ENCODE measurements at regions not wholly inside any gene's neighbourhood (a gene's known extent, or its start where the extent isn't known, plus 50 kb on each side); places are given as distances from the start of the nearest gene placed in this dataset.

DNA sequence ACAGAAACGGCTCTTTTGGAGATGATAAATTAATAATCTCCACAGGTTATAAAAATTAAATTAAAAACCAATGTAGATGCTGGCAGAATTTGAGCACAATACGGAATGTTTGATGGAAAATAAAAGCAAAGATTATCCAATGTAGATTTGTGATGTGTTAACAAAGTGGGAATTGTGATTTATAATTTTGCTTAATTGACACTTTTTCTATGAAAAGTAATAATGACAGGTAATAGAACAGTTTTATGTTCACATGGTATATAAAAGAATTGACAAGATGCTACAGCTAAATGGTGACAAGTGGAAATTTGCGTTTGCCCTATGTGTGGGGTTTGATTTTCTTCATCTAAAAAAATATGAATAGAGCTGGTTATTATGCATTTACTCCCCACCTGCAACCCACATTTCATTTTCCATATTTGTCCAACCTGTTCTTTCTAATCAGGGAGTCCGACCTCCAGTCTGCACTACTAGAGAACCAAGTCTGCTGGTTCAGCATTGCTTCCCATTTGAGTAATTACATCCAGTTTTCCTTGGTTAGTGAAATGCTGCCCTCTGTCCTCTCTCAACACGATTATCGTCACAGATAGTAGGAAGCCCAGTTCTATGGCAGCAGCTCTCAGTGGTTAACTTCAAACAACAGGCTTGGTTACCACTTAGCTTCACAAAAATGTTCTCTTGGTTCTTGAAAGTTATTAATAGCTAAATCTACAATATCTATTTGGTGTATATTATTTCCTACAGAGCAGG is 61.4 kb upstream of the SLITRK1 start:
- WGBS, 5 donors: 57 to 67% (median 61%) methylated on average over 6 of the region's 6 CpGs
- no peak overlapping the region for H3K27ac ChIP-seq
- no peaks in the 10 kb centered on the region for H3K9me3 ChIP-seq
- no peaks in the 10 kb centered on the region for H3K4me1 ChIP-seq
- no peaks in the 10 kb centered on the region for H3K36me3 ChIP-seq
- no peaks in the 10 kb centered on the region for H3K27me3 ChIP-seq (replicated peaks in 1 of 7)
- intact Hi-C loops (cut with DNase I; ENCODE audit: low total_unique reads): no loop called here
- TF ChIP-seq, protein P1, sequence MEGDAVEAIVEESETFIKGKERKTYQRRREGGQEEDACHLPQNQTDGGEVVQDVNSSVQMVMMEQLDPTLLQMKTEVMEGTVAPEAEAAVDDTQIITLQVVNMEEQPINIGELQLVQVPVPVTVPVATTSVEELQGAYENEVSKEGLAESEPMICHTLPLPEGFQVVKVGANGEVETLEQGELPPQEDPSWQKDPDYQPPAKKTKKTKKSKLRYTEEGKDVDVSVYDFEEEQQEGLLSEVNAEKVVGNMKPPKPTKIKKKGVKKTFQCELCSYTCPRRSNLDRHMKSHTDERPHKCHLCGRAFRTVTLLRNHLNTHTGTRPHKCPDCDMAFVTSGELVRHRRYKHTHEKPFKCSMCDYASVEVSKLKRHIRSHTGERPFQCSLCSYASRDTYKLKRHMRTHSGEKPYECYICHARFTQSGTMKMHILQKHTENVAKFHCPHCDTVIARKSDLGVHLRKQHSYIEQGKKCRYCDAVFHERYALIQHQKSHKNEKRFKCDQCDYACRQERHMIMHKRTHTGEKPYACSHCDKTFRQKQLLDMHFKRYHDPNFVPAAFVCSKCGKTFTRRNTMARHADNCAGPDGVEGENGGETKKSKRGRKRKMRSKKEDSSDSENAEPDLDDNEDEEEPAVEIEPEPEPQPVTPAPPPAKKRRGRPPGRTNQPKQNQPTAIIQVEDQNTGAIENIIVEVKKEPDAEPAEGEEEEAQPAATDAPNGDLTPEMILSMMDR (IDR thresholded peaks at IDR 0.05 in 8 of 11, conservative IDR thresholded peaks at IDR 0.05 in 3 of 11): no peak
- no peak for TF ChIP-seq POLR2AphosphoS5 (IDR thresholded peaks at IDR 0.05)
- no peak for TF ChIP-seq POLR2A (IDR thresholded peaks at IDR 0.05)
- DNase-seq: no peak
- H3K4me3 ChIP-seq: no peak overlapping the region

GRCh38 chr13:83941701-83942335 is 59.5 kb upstream of the SLITRK1 start:
- no peaks in the 10 kb centered on the region for H3K4me1 ChIP-seq
- no peak for DNase-seq

DNA sequence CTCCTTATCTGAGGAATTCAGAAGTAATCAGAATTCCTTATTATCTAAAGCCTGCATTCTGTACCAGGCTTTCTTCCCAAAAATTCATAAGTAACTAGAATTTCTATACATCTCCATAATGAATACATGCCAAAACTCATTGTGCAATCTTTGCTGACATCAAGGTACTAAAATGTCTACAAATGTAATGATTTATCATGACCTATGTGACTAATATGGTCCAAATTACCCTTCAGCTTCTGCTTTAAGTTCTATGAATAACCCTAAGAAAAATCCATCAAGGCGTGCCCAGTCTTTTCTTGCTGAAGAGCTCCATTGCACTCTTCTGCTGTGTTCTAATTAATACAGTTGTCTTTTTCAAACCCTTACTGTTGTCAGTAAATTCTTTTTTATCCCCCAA is 58.5 kb upstream of the SLITRK1 start:
- H3K4me1 ChIP-seq: no peaks in the 10 kb centered on the region
- H3K27ac ChIP-seq: no peak overlapping the region
- no peak overlapping the region for H3K4me3 ChIP-seq
- WGBS, 5 donors: 86 to 97% (median 93%) methylated on average over 1 of the region's 1 CpG
- no peaks in the 10 kb centered on the region for H3K27me3 ChIP-seq (replicated peaks in 1 of 7)
- DNase-seq: no peak
- intact Hi-C loops (cut with DNase I; ENCODE audit: low total_unique reads): no loop called here
- TF ChIP-seq POLR2A (IDR thresholded peaks at IDR 0.05) (no peak), POLR2AphosphoS5 (IDR thresholded peaks at IDR 0.05) (no peak)
- TF ChIP-seq, protein P1 (IDR thresholded peaks at IDR 0.05 in 8 of 11, conservative IDR thresholded peaks at IDR 0.05 in 3 of 11): no peak
- no peaks in the 10 kb centered on the region for H3K36me3 ChIP-seq
- no peaks in the 10 kb centered on the region for H3K9me3 ChIP-seq

More at GRCh38 chr13:83941701-83942335, 59.5 kb upstream of the SLITRK1 start:
- Histone ChIP-seq H3K36me3 (no peaks in the 10 kb centered on the region), H3K27ac (no peak overlapping the region), H3K4me3 (no peak overlapping the region), H3K9me3 (no peaks in the 10 kb centered on the region), H3K27me3 (replicated peaks in 1 of 7) (no peaks in the 10 kb centered on the region)
- TF ChIP-seq, protein P1 (IDR thresholded peaks at IDR 0.05 in 8 of 11, conservative IDR thresholded peaks at IDR 0.05 in 3 of 11): no peak
- TF ChIP-seq POLR2AphosphoS5 (IDR thresholded peaks at IDR 0.05) (no peak), POLR2A (IDR thresholded peaks at IDR 0.05) (no peak)
- 78 to 89% (median 80%) methylated on average over 4 of the region's 4 CpGs for WGBS, 5 donors
- intact Hi-C loops (cut with DNase I; ENCODE audit: low total_unique reads): no loop called here

DNA sequence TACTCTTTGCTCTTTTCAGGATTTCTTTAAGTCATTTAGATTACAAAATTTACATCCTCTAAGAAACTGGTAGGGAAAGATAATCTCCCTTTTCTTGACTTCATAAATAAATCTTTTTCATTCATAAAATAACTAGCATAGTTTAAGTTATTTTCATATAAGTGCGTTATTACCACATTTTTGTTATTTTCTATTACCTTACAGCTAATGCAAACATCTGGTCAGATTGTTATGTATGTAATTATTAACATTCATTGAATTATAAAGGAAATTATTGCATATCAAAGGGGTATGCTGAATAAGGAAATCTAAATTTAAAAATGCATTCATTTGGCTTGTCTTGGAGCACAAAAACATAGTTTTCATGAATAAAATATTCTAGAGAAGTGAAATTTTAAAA is 55.3 kb upstream of the SLITRK1 start:
- Histone ChIP-seq H3K9me3 (no peaks in the 10 kb centered on the region), H3K36me3 (no peaks in the 10 kb centered on the region), H3K4me3 (no peak overlapping the region), H3K27ac (no peak overlapping the region), H3K4me1 (no peaks in the 10 kb centered on the region), H3K27me3 (replicated peaks in 1 of 7) (no peaks in the 10 kb centered on the region)
- TF ChIP-seq POLR2AphosphoS5 (IDR thresholded peaks at IDR 0.05) (no peak), POLR2A (IDR thresholded peaks at IDR 0.05) (no peak)
- TF ChIP-seq, protein P1 (IDR thresholded peaks at IDR 0.05 in 8 of 11, conservative IDR thresholded peaks at IDR 0.05 in 3 of 11): no peak
- DNase-seq: no peak
- intact Hi-C loops (cut with DNase I; ENCODE audit: low total_unique reads): no loop called here
- 83 to 92% (median 85%) methylated on average over 1 of the region's 1 CpG for WGBS, 5 donors
